PC-9 (cell line): ENCODE measurements at regions not wholly inside any gene's neighbourhood (a gene's known extent, or its start where the extent isn't known, plus 50 kb on each side); places are given as distances from the start of the nearest gene placed in this dataset.

ENCODE experiments used
- BruUV-seq: library from RNA; stranded (reverse); fragments of 400-500 nt; replicated peaks from 2 replicates; lab custom pipeline; 2021; lab: Mats Ljungman, UMichigan
- CTCF ChIA-PET: fragments of 300-600 bp; sonication (Branson Sonifier 250); formaldehyde crosslinking; loops from one replicate; lab custom pipeline; 2022; ENCODE audit warnings: antibody characterized with exemption; lab: Charles Lee
- POLR2A ChIA-PET: fragments of 300-600 bp; sonication (Branson Sonifier 250); formaldehyde crosslinking; loops from one replicate; lab custom pipeline; 2022; ENCODE audit warnings: antibody characterized with exemption; ENCODE audit not compliant: unreplicated experiment; lab: Charles Lee
- DNase-seq, 2 experiments: peaks; one replicate each; pipeline versions ENCODE4 v3.0.0 to v3.0.0-alpha.2; 2015 to 2022; ENCODE audit warnings: mixed read lengths in 1 of 2
- H2AFZ ChIP-seq: fragments of 200-600 bp; sonication (generic); 2 replicates; pipeline ENCODE4 v1.8.1; 2017; ENCODE audit warnings: antibody characterized with exemption
- H3F3A ChIP-seq: fragments of 200-600 bp; sonication (generic); 2 replicates; pipeline ENCODE4 v1.8.1; 2017; ENCODE audit warnings: antibody characterized with exemption, mild to moderate bottlenecking, low read depth; ENCODE audit not compliant: insufficient read depth
- H3K27ac ChIP-seq: fragments of 200-600 bp; sonication (generic); 2 replicates; pipeline ENCODE4 v1.6.1; 2016; ENCODE audit warnings: mixed run types
- H3K27me3 ChIP-seq: fragments of 200-600 bp; sonication (generic); 2 replicates; pipeline ENCODE4 v1.6.1; 2016; ENCODE audit warnings: low read depth, mixed run types; ENCODE audit not compliant: insufficient read depth
- H3K36me3 ChIP-seq: fragments of 200-600 bp; sonication (generic); 2 replicates; pipeline ENCODE4 v1.6.1; 2016; ENCODE audit warnings: low read depth, mixed run types
- H3K4me1 ChIP-seq: fragments of 200-600 bp; sonication (generic); replicated peaks from 2 replicates; pipeline ENCODE4 v1.6.1; 2016; ENCODE audit warnings: mixed run types; ENCODE audit not compliant: insufficient read depth
- H3K4me2 ChIP-seq: fragments of 200-600 bp; sonication (generic); 2 replicates; pipeline ENCODE4 v1.6.1; 2017; ENCODE audit warnings: mixed run types
- H3K4me3 ChIP-seq: fragments of 200-600 bp; sonication (generic); 2 replicates; pipeline ENCODE4 v1.6.1; 2016; ENCODE audit warnings: mixed run types
- H3K79me2 ChIP-seq: fragments of 200-600 bp; sonication (generic); 2 replicates; pipeline ENCODE4 v1.6.1; 2017; ENCODE audit warnings: low read depth, mixed run types
- H3K9me2 ChIP-seq: fragments of 200-600 bp; sonication (generic); 2 replicates; pipeline ENCODE4 v1.8.1; 2017; ENCODE audit warnings: mild to moderate bottlenecking; ENCODE audit not compliant: insufficient read depth
- H3K9me3 ChIP-seq: fragments of 200-600 bp; sonication (generic); 2 replicates; pipeline ENCODE4 v1.8.1; 2016; ENCODE audit warnings: low read depth; ENCODE audit not compliant: insufficient read depth
- H4K20me1 ChIP-seq: fragments of 200-600 bp; sonication (generic); 2 replicates; pipeline ENCODE4 v1.8.1; 2017; ENCODE audit not compliant: insufficient read depth
- CTCF ChIP-seq: fragments of 200-600 bp; sonication (generic); conservative IDR thresholded peaks from 2 replicates; pipeline ENCODE4 v1.6.1; 2017; ENCODE audit warnings: mixed run types, antibody characterized with exemption, mild to moderate bottlenecking, moderate library complexity
- EZH2 ChIP-seq: fragments of 200-600 bp; sonication (generic); IDR thresholded peaks from 2 replicates; pipeline ENCODE4 v1.8.0; 2017; ENCODE audit warnings: antibody characterized with exemption, low read depth
- intact Hi-C: fragments of 100-400 bp; cut with micrococcal nuclease; formaldehyde crosslinking; loops from one replicate; pipeline ENCODE4 v1.10.0; 2022; ENCODE audit not compliant: unreplicated experiment

GRCh38 chr17:30586818-30587595, 109.8 kb downstream of the GOSR1 start:
- Histone ChIP-seq H3K36me3 (no peaks in the 10 kb centered on the region), H3K4me2 (no peak overlapping the region), H4K20me1 (no peaks in the 10 kb centered on the region), H3F3A (no peaks in the 10 kb centered on the region), H3K27ac (no peak overlapping the region), H3K79me2 (no peaks in the 10 kb centered on the region), H3K4me1 (no peaks in the 10 kb centered on the region), H3K4me3 (no peak overlapping the region), H3K27me3 (no peaks in the 10 kb centered on the region), H2AFZ (no peak overlapping the region), H3K9me2 (no peaks in the 10 kb centered on the region), H3K9me3 (peaks cover 3% of the 10 kb centered on the region; the same call in 1 of the 2 replicates)
- ChIA-PET CTCF (interaction anchor here (1.2 kb wide), 1 partner anchor 14 kb away, joined by 3 read pairs; no protein-coding TSS in a partner anchor), POLR2A (no interaction called here)
- BruUV-seq = no TSS peak
- DNase-seq = peak in 1 of 2 experiments; percentile 37
- no peak for TF ChIP-seq EZH2
- TF ChIP-seq CTCF = no peak
- intact Hi-C loops = no loop called here

GRCh38 chr17:30584810-30585209, 107.6 kb downstream of the GOSR1 start:
- POLR2A ChIA-PET = no interaction called here
- intact Hi-C loops = no loop called here

GRCh38 chr17:30580916-30581315, 103.7 kb downstream of the GOSR1 start:
- POLR2A ChIA-PET = no interaction called here
- H3K27ac ChIP-seq = no peak overlapping the region
- peaks cover 11% of the 10 kb centered on the region; the same call in 1 of the 2 replicates for H3K27me3 ChIP-seq
- no peaks in the 10 kb centered on the region for H3K9me2 ChIP-seq
- no peak overlapping the region for H2AFZ ChIP-seq
- H3K4me2 ChIP-seq = no peak overlapping the region
- no TSS peak for BruUV-seq
- no peaks in the 10 kb centered on the region for H3K4me1 ChIP-seq
- no peaks in the 10 kb centered on the region for H3K36me3 ChIP-seq
- TF ChIP-seq EZH2 (no peak), CTCF (no peak)
- H4K20me1 ChIP-seq = no peaks in the 10 kb centered on the region
- intact Hi-C loops = no loop called here
- no peaks in the 10 kb centered on the region for H3K79me2 ChIP-seq
- H3K9me3 ChIP-seq = no peaks in the 10 kb centered on the region
- no peak for DNase-seq
- CTCF ChIA-PET = no interaction called here
- H3K4me3 ChIP-seq = no peak overlapping the region
- H3F3A ChIP-seq = no peaks in the 10 kb centered on the region

More at GRCh38 chr17:30584810-30585209, 107.6 kb downstream of the GOSR1 start:
- no peaks in the 10 kb centered on the region for H3K36me3 ChIP-seq
- H3K9me3 ChIP-seq = peaks cover 3% of the 10 kb centered on the region; the same call in 1 of the 2 replicates
- CTCF ChIA-PET = no interaction called here
- H3K4me2 ChIP-seq = no peak overlapping the region
- TF ChIP-seq CTCF (no peak), EZH2 (no peak)
- H3K27ac ChIP-seq = no peak overlapping the region
- no peak overlapping the region for H2AFZ ChIP-seq
- H3K4me1 ChIP-seq = no peaks in the 10 kb centered on the region
- no TSS peak for BruUV-seq
- no peaks in the 10 kb centered on the region for H3K27me3 ChIP-seq
- no peak for DNase-seq
- H3K4me3 ChIP-seq = no peak overlapping the region
- no peaks in the 10 kb centered on the region for H3K79me2 ChIP-seq
- no peaks in the 10 kb centered on the region for H3F3A ChIP-seq
- H4K20me1 ChIP-seq = no peaks in the 10 kb centered on the region
- no peaks in the 10 kb centered on the region for H3K9me2 ChIP-seq
